GM12878 (cell line): ENCODE measurements at regions not wholly inside any gene's neighbourhood (a gene's known extent, or its start where the extent isn't known, plus 50 kb on each side); places are given as distances from the start of the nearest gene placed in this dataset.

ENCODE experiments used
- ATAC-seq: fragments of 200-7000 bp; cut with Tn5 transposase; 3 replicates; pipeline ENCODE4 v1.9.1; 2020; ENCODE audit warnings: mild to moderate bottlenecking, moderate library complexity
- BruUV-seq: library from RNA; stranded (reverse); fragments of 400-500 nt; replicated peaks from 2 replicates; lab custom pipeline; 2021; lab: Mats Ljungman, UMichigan
- CTCF ChIA-PET: fragments of 300-600 bp; sonication (Branson Sonifier 250); formaldehyde crosslinking; extraction: SDS; loops from one replicate; lab custom pipeline; 2021; ENCODE audit warnings: inconsistent platforms; lab: Yijun Ruan, JAX
- POLR2A ChIA-PET: fragments of 350-600 bp; formaldehyde crosslinking; extraction: SDS; loops from one replicate; lab custom pipeline; 2021; ENCODE audit warnings: inconsistent platforms; lab: Charles Lee
- RAD21 ChIA-PET: fragments of 300-600 bp; sonication (Branson Sonifier 250); formaldehyde crosslinking; loops from one replicate; lab custom pipeline; 2023; ENCODE audit warnings: antibody characterized with exemption; ENCODE audit not compliant: unreplicated experiment; lab: Charles Lee
- SMC1A ChIA-PET: fragments of 300-600 bp; sonication (Branson Sonifier 250); formaldehyde crosslinking; loops from one replicate; lab custom pipeline; 2023; ENCODE audit not compliant: unreplicated experiment, uncharacterized antibody; lab: Charles Lee
- DNase-seq: peaks from one replicate; pipeline ENCODE4 v3.0.0-alpha.2; 2011; ENCODE audit warnings: low read depth, low spot score
- FAIRE-seq: peaks from 3 replicates; lab custom pipeline; 2011; peaks lifted over from hg19 to GRCh38; lab: Jason Lieb, UNC
- H2AFZ ChIP-seq: 2 replicates; pipeline ENCODE4 v1.6.0; 2011; ENCODE audit warnings: low read depth, low read length, control low read depth; ENCODE audit not compliant: control insufficient read depth
- H3K27ac ChIP-seq: 2 replicates; pipeline ENCODE4 v1.5.1; 2011; ENCODE audit warnings: control low read depth; ENCODE audit not compliant: control insufficient read depth, insufficient read depth
- H3K27me3 ChIP-seq, 2 experiments: replicated peaks in 1 of 2; 2 replicates each; pipeline versions ENCODE4 v1.6.0 to v1.6.1; 2011; ENCODE audit warnings: low read length in 1 of 2; ENCODE audit not compliant: control insufficient read depth in 2 of 2, insufficient read depth in 2 of 2
- H3K36me3 ChIP-seq, 2 experiments: 2 replicates each; pipeline ENCODE4 v1.5.1; 2011; ENCODE audit warnings: low read length in 1 of 2; ENCODE audit not compliant: control insufficient read depth in 2 of 2, insufficient read depth in 2 of 2
- H3K4me1 ChIP-seq: 2 replicates; pipeline ENCODE4 v1.6.1; 2011; ENCODE audit warnings: mild to moderate bottlenecking, low read length, moderate library complexity, mixed read lengths; ENCODE audit not compliant: control insufficient read depth, insufficient read depth
- H3K4me2 ChIP-seq: 2 replicates; pipeline ENCODE4 v1.6.0; 2011; ENCODE audit warnings: control low read depth; ENCODE audit not compliant: control insufficient read depth, insufficient read depth
- H3K4me3 ChIP-seq: fragments of 200-600 bp; sonication (generic); 2 replicates; pipeline ENCODE4 v1.5.1; 2016
- H3K79me2 ChIP-seq: 2 replicates; pipeline ENCODE4 v1.6.0; 2011; ENCODE audit warnings: low read length; ENCODE audit not compliant: control insufficient read depth, insufficient read depth
- H3K9ac ChIP-seq: 2 replicates; pipeline ENCODE4 v1.8.0; 2011; ENCODE audit warnings: low read length, control low read depth, mixed read lengths; ENCODE audit not compliant: control insufficient read depth, insufficient read depth
- H3K9me3 ChIP-seq: replicated peaks from 3 replicates; pipeline ENCODE4 v1.5.1; 2011; ENCODE audit warnings: mild to moderate bottlenecking, low read length; ENCODE audit not compliant: control insufficient read depth, insufficient read depth
- H4K20me1 ChIP-seq: 2 replicates; pipeline ENCODE4 v1.6.0; 2011; ENCODE audit not compliant: control insufficient read depth, insufficient read depth
- BMI1 ChIP-seq: fragments of 450-650 bp; IDR thresholded peaks from 2 replicates; pipeline ENCODE4 v1.6.1; 2016; ENCODE audit warnings: mild to moderate bottlenecking, moderate library complexity, borderline replicate concordance
- CBX5 ChIP-seq: sonication (generic); IDR thresholded peaks from 2 replicates; pipeline ENCODE4 v1.6.1; 2016; ENCODE audit warnings: low read depth, moderate library complexity, mild to moderate bottlenecking, inconsistent platforms
- CEBPZ ChIP-seq: fragments of 150-350 bp; IDR thresholded peaks from 2 replicates; pipeline ENCODE4 v1.6.1; 2016; ENCODE audit warnings: low read depth, low read length
- HDGF ChIP-seq: fragments of 450-650 bp; IDR thresholded peaks from 2 replicates; pipeline ENCODE4 v1.6.1; 2016; ENCODE audit warnings: antibody characterized with exemption
- NFXL1 ChIP-seq: fragments of 450-650 bp; IDR thresholded peaks from 2 replicates; pipeline ENCODE4 v1.6.1; 2017; ENCODE audit warnings: antibody characterized with exemption, mild to moderate bottlenecking, borderline replicate concordance
- POLR2A ChIP-seq: IDR thresholded peaks from 2 replicates; pipeline ENCODE4 v1.6.1; 2011; ENCODE audit warnings: low read depth, mild to moderate bottlenecking, low read length
- RAD21 ChIP-seq: IDR thresholded peaks from 2 replicates; pipeline ENCODE4 v1.6.1; 2011; ENCODE audit warnings: mild to moderate bottlenecking, low read depth, low read length, moderate library complexity; ENCODE audit not compliant: insufficient read depth
- RUNX3 ChIP-seq: IDR thresholded peaks from 2 replicates; pipeline ENCODE4 v1.6.1; 2012; ENCODE audit warnings: low read length, inconsistent platforms
- TAF1 ChIP-seq: IDR thresholded peaks from 2 replicates; pipeline ENCODE4 v1.6.1; 2011; ENCODE audit warnings: mild to moderate bottlenecking, low read depth, low read length, borderline replicate concordance
- ZNF24 ChIP-seq: fragments of 450-650 bp; IDR thresholded peaks from 2 replicates; pipeline ENCODE4 v1.6.1; 2017; ENCODE audit warnings: antibody characterized with exemption, mild to moderate bottlenecking
- WGBS: methylation state at CpG from one replicate; pipeline ENCODE4 v1.1.6; 2016; ENCODE audit warnings: low lambda C conversion rate; ENCODE audit not compliant: insufficient replicate concordance, insufficient coverage; ENCODE audit errors: missing lambda C conversion rate; 5-methylcytosine and 5-hydroxymethylcytosine counted together
- in situ Hi-C: fragments of 300-500 bp; cut with MboI; formaldehyde crosslinking; loops from 9 replicates; pipeline ENCODE4 v1.14.3; 2018; ENCODE audit warnings: mixed read lengths
- intact Hi-C: fragments of 100-400 bp; cut with micrococcal nuclease; formaldehyde crosslinking; loops from one replicate; pipeline ENCODE4 v1.14.2; 2022; ENCODE audit not compliant: unreplicated experiment
- TF ChIP-seq, protein P1 (sequence below): fragments of 450-650 bp; IDR thresholded peaks from 2 replicates; pipeline ENCODE4 v1.6.1; 2017; ENCODE audit warnings: mild to moderate bottlenecking, moderate library complexity

DNA sequence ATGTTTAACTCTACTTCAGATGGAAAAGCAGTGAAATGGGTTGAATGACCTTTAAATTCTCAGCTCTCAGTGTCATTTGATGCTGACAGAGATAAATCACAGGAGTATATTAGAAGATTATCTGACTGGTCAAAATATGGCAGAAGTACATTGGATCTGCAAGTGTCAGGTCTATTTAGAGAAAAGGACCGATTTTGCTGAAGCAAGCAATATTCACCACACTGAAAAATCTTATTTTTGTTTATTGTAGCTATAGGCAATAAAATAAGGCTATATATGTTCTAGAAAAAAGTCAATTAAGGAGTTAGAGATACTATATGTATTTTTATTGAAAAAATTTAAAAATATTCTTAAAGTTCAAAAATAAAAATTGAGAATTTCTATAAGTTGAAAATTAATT is 325.3 kb downstream of the CXXC4 start:
- no peaks in the 10 kb centered on the region for H3K4me1 ChIP-seq
- H3K4me2 ChIP-seq: no peak overlapping the region
- no peak overlapping the region for H3K27ac ChIP-seq
- BruUV-seq: no TSS peak
- in situ Hi-C loops (no loop called here), intact Hi-C loops (loop anchor here (10.0 kb wide), 1 partner anchor 525 kb away; no protein-coding TSS in a partner anchor)
- H4K20me1 ChIP-seq: no peaks in the 10 kb centered on the region
- WGBS: 0% methylated on average over 1 of the region's 1 CpG
- ChIA-PET RAD21 (no interaction called here), SMC1A (interaction anchor here (0.8 to 2.0 kb wide), 3 partner anchors 16 to 43 kb away, joined by 3 to 6 read pairs (median 3); no protein-coding TSS in a partner anchor), POLR2A (no interaction called here), CTCF (interaction anchor here (1.9 kb wide), 1 partner anchor 16 kb away, joined by 5 read pairs; no protein-coding TSS in a partner anchor)
- no peaks in the 10 kb centered on the region for H3K36me3 ChIP-seq
- no peak overlapping the region for H3K9ac ChIP-seq
- H3K9me3 ChIP-seq: no peaks in the 10 kb centered on the region; the same call in 2 of the 3 replicates
- no peak overlapping the region for H3K4me3 ChIP-seq
- ATAC-seq (no peak), FAIRE-seq (no peak), DNase-seq (no peak)
- no peaks in the 10 kb centered on the region for H3K79me2 ChIP-seq
- no peak overlapping the region for H2AFZ ChIP-seq
- TF ChIP-seq CEBPZ (no peak), RUNX3 (no peak), CBX5 (no peak), POLR2A (no peak)
- no peaks in the 10 kb centered on the region for H3K27me3 ChIP-seq

- ChIA-PET RAD21 (no interaction called here), SMC1A (no interaction called here), POLR2A (no interaction called here), CTCF (no interaction called here)
- DNase-seq: no peak
- FAIRE-seq: no peak
- Histone ChIP-seq H3K4me3 (no peak overlapping the region), H3K4me1 (no peaks in the 10 kb centered on the region), H3K9ac (no peak overlapping the region), H2AFZ (no peak overlapping the region), H3K9me3 (no peaks in the 10 kb centered on the region; the same call in 2 of the 3 replicates), H3K4me2 (no peak overlapping the region), H4K20me1 (no peaks in the 10 kb centered on the region), H3K36me3 (no peaks in the 10 kb centered on the region), H3K27ac (no peak overlapping the region), H3K27me3 (no peaks in the 10 kb centered on the region), H3K79me2 (no peaks in the 10 kb centered on the region)
- in situ Hi-C loops (no loop called here), intact Hi-C loops (loop anchor here (10.0 kb wide), 1 partner anchor 528 kb away; no protein-coding TSS in a partner anchor)
- ATAC-seq: no peak
- WGBS: 0% methylated on average over 1 of the region's 1 CpG
- BruUV-seq: no TSS peak
- TF ChIP-seq NFXL1 (no peak), HDGF (no peak), RAD21 (no peak), TAF1 (no peak), ZNF24 (no peak), POLR2A (no peak), BMI1 (no peak)
- TF ChIP-seq, protein P1, sequence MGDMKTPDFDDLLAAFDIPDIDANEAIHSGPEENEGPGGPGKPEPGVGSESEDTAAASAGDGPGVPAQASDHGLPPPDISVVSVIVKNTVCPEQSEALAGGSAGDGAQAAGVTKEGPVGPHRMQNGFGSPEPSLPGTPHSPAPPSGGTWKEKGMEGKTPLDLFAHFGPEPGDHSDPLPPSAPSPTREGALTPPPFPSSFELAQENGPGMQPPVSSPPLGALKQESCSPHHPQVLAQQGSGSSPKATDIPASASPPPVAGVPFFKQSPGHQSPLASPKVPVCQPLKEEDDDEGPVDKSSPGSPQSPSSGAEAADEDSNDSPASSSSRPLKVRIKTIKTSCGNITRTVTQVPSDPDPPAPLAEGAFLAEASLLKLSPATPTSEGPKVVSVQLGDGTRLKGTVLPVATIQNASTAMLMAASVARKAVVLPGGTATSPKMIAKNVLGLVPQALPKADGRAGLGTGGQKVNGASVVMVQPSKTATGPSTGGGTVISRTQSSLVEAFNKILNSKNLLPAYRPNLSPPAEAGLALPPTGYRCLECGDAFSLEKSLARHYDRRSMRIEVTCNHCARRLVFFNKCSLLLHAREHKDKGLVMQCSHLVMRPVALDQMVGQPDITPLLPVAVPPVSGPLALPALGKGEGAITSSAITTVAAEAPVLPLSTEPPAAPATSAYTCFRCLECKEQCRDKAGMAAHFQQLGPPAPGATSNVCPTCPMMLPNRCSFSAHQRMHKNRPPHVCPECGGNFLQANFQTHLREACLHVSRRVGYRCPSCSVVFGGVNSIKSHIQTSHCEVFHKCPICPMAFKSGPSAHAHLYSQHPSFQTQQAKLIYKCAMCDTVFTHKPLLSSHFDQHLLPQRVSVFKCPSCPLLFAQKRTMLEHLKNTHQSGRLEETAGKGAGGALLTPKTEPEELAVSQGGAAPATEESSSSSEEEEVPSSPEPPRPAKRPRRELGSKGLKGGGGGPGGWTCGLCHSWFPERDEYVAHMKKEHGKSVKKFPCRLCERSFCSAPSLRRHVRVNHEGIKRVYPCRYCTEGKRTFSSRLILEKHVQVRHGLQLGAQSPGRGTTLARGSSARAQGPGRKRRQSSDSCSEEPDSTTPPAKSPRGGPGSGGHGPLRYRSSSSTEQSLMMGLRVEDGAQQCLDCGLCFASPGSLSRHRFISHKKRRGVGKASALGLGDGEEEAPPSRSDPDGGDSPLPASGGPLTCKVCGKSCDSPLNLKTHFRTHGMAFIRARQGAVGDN: no peak
Observed at GRCh38 chr4:104166749-104167148, 327.9 kb downstream of the CXXC4 start.
